HG02885 (cell line): ENCODE measurements at regions not wholly inside any gene's neighbourhood (a gene's known extent, or its start where the extent isn't known, plus 50 kb on each side); places are given as distances from the start of the nearest gene placed in this dataset.

Experiments
- ATAC-seq: cut with Tn5 transposase; IDR thresholded peaks from one replicate; pipeline ENCODE4 v1.9.1; 2021; ENCODE audit warnings: mild to moderate bottlenecking; ENCODE audit not compliant: unreplicated experiment, poor library complexity

DNA sequence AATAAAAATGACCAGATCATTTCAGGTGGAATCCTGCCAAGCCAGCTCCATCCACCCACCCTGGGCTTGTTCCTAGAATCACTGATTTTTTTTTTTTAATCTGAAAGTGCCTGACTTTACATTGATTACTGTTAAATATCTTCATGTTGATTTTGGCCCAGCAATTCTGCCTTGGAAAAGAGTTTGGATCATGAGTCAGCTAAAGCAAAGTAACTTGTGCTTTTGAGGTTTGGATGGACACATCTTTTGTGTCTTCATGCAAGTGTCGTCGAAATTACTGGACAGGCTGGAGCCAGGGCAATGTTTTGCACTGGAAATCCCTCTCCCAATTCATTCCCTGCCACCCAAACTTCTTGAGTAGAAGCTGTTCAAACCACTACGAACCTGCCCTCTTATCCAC, 164.0 kb upstream of the SYT13 start:
- ATAC-seq: no peak

GRCh38 chr11:45449036-45449601, 163.0 kb upstream of the SYT13 start:
- ATAC-seq: no peak

DNA sequence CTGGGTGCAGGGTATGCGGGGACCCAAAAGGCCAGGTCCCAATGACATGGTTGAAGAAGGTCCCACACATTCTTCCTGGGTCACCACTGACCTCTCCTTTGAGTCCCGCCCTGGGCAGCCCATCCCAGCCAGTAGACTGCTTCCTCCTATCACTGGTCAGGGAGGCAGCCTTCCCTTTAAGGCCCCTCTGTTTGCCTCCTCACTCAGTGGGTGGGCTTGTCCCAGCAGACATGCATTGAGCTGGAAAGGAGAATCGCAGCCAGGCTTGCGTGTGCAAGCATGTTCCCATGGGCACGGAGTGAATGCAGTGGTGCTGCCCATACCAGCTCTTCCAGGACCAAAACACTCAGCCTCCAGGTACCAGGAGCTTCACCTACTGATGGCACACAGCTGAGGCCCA, 162.4 kb upstream of the SYT13 start:
- no peak for ATAC-seq

- no peak for ATAC-seq
Measured at GRCh38 chr11:45446998-45447397, 160.9 kb upstream of the SYT13 start.

DNA sequence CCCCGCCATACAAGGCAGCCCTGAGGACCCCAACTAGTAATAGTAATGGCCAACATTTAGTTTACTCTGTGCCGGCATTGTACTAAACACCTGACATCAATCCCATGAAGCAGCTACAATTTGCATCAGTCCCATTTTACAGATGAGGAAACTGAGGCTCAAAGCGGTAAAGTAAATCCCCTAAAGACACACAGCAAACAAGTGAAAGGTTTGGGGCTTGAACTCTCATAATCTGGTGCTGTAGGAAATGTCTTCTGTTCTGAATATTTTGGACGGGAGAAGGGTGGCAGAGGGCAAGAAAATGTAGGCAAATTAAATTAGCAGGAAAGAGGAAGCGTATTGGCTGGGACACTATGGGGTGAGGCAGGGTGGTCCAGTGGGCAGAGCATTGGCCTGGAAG, 160.3 kb upstream of the SYT13 start:
- no peak for ATAC-seq

- no peak for ATAC-seq
Measured at GRCh38 chr11:45444796-45445195, 158.7 kb upstream of the SYT13 start.

GRCh38 chr11:45440111-45440510, 154.0 kb upstream of the SYT13 start:
- no peak for ATAC-seq

DNA sequence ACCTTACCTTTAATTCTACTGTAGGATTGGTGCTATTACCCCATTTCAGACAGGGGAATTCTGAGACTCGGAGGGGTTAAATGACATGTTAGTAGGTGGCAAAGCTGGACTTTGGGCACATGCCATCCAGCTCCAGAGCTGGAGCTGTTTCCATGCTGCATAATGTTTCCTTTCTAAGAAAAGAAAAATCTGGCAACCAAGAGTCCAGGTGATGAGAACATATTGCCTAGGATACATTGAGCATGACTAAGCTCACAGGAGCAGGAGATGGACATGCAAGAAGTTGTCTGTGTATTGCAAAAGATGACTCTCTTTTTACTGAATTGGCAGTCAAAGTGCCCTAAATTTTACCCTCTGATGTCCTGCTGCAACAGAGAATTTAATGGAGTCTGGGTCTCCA, 150.8 kb upstream of the SYT13 start:
- no peak for ATAC-seq

DNA sequence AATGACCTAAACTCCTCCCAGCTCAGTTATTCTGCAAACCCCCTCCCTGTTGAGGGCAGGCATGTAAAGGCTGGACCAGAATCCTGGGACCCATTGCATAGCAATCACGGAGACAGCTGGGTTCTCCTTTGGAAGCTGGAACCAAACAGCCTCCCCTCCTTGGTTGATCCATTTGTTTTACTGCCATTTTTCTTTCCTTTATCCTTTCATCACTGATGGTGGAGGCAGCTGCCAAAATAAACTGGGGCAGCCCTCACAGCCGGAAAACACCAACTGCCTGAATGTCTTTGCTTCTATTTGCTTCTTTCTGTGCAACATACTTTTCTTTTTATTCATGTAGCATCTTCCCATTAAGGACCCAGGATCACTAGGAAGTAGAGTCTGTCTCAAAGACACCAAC, 150.0 kb upstream of the SYT13 start:
- no peak for ATAC-seq

DNA sequence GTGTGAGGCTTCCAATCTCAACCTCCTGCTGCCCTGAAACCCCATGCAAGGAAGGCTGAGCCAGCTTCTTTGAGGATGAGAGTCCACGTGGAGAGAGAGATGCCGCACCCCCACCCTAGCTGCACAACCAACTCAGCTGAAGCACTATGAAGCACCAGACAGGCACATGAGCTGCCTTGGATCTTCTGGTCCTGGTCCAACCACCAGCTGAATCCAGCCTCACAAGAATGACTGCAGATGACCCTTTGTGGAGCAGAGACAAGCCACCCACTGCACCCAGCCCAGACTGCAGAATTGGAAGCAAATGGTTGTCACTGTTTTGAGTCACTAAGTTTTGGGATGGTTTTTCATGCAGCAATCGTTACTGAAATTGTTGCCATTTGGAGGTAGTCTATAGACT, 149.6 kb upstream of the SYT13 start:
- ATAC-seq: no peak

GRCh38 chr11:45432910-45433309, 146.8 kb upstream of the SYT13 start:
- ATAC-seq: no peak

DNA sequence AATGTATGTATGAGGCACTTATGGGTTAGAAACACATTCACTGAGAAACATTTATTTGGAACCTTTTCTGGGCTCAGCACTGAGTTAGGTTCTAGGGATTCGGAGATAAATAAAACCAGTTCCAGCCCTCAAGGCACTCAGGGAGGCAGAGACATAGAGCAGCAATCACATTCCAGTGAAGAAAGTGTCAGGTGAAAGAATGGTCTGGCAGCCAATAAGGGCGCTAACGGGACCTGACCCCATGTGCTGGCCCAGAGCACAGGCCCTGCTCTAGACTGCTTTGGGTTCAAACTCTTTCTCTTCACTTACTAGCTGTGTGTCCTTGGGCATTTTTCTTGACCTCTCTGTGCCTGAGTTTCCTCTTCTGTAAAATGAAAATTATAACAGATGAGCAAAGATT, 146.0 kb upstream of the SYT13 start:
- no peak for ATAC-seq

DNA sequence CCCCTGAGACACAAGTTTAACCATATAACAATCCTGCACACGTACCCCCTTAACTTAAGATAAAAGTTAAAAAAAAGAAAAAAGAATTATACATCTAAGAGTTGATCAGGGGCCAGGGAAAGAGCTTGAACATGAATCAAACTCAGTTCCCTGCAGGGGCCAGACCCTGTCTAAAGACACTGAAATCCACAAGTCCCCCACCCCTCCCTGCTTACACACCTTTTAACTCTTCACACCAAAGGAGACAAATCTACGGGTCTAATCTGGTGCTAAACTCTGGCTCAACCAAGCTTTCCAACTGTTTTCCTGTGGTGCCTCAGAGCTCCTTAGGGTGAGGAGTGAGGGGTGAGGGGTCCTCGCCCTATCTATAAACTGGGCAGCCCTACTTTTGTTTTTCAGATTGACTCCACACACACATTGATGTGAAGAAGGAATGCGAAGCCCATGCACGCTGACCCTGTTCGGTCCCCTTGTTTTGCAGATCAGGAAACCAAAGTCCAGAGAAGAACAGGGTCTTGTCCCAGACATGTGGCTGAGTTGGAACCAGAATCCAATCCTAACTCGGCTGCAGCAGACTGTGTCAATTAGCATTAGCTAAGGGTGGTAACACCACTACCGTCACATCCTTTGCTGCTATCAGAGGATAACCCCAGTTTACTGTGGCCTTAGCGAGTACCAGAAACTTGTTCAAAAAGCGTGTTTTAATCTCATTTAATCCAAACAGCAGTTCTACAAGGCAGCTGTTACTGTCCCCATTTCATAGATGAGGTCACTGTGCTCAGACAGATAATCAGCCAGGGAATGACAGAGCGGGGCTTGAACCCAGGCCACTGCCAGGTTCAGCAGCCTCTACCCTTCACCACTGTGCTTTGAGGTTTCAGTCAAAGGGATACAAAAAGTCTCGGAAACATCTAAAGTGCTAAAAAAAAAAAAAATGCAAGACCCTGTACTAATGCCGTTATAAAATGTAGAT, 145.2 kb upstream of the SYT13 start:
- ATAC-seq: no peak

- ATAC-seq: no peak
Measured at GRCh38 chr11:45430361-45430760, 144.2 kb upstream of the SYT13 start.

GRCh38 chr11:45429719-45430118, 143.6 kb upstream of the SYT13 start:
- no peak for ATAC-seq

DNA sequence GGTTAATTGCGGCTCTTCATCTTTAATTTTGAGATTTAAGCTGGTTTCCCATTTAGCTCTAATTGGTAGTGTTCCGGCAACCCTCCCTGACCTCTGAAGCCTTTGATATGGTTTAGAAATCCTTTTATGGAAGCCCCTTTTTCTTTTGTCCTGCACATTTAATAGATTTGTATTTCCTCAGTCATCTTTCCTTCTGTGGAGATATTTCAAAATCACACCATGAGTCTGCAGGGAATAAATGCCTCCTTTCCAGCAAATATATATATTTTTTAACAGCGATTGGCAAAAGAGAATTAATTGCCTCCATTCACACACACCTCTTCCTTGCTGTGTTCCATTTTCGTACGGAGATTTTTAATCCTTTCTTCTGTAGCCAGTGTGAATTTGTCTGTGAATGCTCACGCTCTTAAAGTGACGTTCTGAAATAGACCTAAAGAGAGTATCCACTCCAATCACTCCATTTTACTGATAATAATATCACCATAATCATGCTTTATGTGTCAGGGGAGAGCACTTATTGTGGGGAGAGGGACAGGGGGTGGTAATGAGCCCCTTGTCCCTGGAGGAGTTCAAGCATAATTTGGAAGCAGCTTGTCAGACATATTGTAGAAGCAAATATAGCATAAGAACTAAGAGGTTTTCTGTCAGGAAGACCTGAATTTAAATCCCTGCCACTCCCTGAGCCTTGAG, 142.5 kb upstream of the SYT13 start:
- ATAC-seq: no peak

GRCh38 chr11:45428116-45428515, 142.0 kb upstream of the SYT13 start:
- no peak for ATAC-seq

DNA sequence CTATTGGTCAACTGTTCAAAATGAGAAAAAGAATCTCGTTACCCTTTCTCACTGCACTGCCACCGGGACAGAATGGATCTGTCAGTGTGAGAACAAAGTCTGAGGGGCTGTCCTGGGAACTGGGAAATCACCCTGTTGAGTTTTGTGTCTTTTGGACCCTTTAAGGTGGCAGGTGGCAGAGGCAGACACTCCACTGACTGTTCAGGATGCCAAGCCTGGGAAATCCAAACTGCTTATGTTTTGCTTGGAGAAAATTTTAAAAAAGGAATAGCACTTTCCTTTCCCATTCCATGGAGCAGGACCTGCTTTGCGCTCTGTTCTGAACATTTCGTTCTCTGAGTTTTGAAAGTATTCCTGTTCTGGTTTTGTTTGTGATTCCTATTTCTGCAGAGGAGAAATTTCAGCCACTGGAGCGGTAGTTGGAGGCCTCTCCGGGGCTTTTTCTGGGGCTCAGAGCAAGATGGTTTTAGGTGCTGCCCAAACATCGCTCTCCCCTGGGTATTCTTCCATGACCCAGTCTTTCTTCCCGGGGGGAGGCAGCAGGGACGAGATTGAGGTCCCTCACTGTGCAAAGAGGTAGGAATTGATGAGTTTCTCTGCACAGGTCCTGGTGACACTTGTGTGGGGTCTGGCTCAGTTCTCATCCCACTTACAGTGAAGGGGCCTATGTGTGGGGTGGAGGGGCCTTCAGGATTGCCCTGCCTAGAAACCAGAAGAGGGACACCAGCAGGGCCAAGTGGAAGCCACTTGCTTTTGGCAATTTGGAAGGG, 138.5 kb upstream of the SYT13 start:
- no peak for ATAC-seq

GRCh38 chr11:45423475-45424120, 137.5 kb upstream of the SYT13 start:
- ATAC-seq: no peak

- ATAC-seq: no peak
Measured at GRCh38 chr11:45423036-45423435, 136.9 kb upstream of the SYT13 start.
